GDM1 (cell line): ENCODE measurements at regions not wholly inside any gene's neighbourhood (a gene's known extent, or its start where the extent isn't known, plus 50 kb on each side); places are given as distances from the start of the nearest gene placed in this dataset.

Experiments
- DNase-seq: peaks from one replicate; lab custom pipeline; 2025; lab: John Stamatoyannopoulos, UW

GRCh38 chr17:79244665-79245064, 170.0 kb downstream of the ENGASE start:
- no peak for DNase-seq

- DNase-seq = no peak
Measured at GRCh38 chr17:79243996-79244395, 169.4 kb downstream of the ENGASE start.

- DNase-seq = no peak
Measured at GRCh38 chr17:79243603-79243990, 169.0 kb downstream of the ENGASE start.

GRCh38 chr17:79242873-79243602, 168.4 kb downstream of the ENGASE start:
- DNase-seq = no peak

GRCh38 chr17:79242393-79242792, 167.8 kb downstream of the ENGASE start:
- no peak for DNase-seq

- DNase-seq = no peak
Measured at GRCh38 chr17:79241616-79242015, 167.0 kb downstream of the ENGASE start.

GRCh38 chr17:79239205-79239604, 164.6 kb downstream of the ENGASE start:
- no peak for DNase-seq

- DNase-seq = no peak
Measured at GRCh38 chr17:79237448-79238053, 162.9 kb downstream of the ENGASE start.

GRCh38 chr17:79235808-79236207, 161.2 kb downstream of the ENGASE start:
- DNase-seq = no peak

- no peak for DNase-seq
Measured at GRCh38 chr17:79233916-79234551, 159.4 kb downstream of the ENGASE start.

GRCh38 chr17:79232957-79233356, 158.3 kb downstream of the ENGASE start:
- no peak for DNase-seq

- DNase-seq = no peak
Measured at GRCh38 chr17:79231766-79232287, 157.2 kb downstream of the ENGASE start.

- DNase-seq = no peak
Measured at GRCh38 chr17:79230576-79230975, 156.0 kb downstream of the ENGASE start.

GRCh38 chr17:79226037-79226436, 151.4 kb downstream of the ENGASE start:
- no peak for DNase-seq

GRCh38 chr17:79224903-79225302, 150.3 kb downstream of the ENGASE start:
- DNase-seq = no peak

GRCh38 chr17:79224476-79224875, 149.9 kb downstream of the ENGASE start:
- no peak for DNase-seq

- DNase-seq = no peak
Measured at GRCh38 chr17:79223953-79224352, 149.3 kb downstream of the ENGASE start.

GRCh38 chr17:79223471-79223870, 148.8 kb downstream of the ENGASE start:
- DNase-seq = no peak

- DNase-seq = no peak
Measured at GRCh38 chr17:79221597-79221996, 147.0 kb downstream of the ENGASE start.

- no peak for DNase-seq
Measured at GRCh38 chr17:79220713-79221291, 146.2 kb downstream of the ENGASE start.

- no peak for DNase-seq
Measured at GRCh38 chr17:79220201-79220712, 145.6 kb downstream of the ENGASE start.

- no peak for DNase-seq
Measured at GRCh38 chr17:79219208-79219935, 144.7 kb downstream of the ENGASE start.
